HG02763 (cell line): ENCODE measurements at regions not wholly inside any gene's neighbourhood (a gene's known extent, or its start where the extent isn't known, plus 50 kb on each side); places are given as distances from the start of the nearest gene placed in this dataset.

Source experiments
- ATAC-seq: cut with Tn5 transposase; IDR thresholded peaks from one replicate; pipeline ENCODE4 v1.9.1; 2021; ENCODE audit warnings: mild to moderate bottlenecking, moderate library complexity; ENCODE audit not compliant: unreplicated experiment

DNA sequence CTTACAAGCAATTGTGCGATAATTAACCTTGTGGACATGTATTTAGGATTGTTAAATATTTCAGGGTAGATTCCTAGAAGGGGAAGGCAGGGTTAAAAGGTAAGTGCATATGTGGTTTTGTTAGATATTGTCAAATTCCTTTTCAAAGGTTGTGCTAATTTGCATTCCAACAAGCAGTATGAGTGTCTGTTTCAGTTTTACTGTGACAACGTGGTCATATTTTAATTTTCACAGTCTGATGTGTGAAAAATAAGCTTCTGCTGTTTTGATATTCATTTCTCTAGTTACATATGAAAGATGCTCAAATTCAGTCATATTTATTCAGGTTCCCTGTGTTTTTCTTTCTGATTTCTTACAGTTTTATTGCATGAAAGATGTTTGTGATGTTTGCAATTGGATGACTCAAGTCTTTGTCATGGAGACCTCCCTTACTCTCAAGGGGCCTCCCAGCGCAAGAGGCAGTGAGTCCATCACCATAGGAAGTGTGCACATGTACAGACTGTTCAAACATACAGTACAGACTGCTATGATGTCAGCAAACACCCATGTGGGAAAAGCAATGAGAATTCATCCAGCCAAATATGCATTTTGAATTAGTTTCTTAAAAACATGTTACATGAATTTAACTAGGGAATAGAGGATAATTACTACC lies 310.8 kb downstream of the GALR1 start:
- peak; percentile 79 for ATAC-seq

DNA sequence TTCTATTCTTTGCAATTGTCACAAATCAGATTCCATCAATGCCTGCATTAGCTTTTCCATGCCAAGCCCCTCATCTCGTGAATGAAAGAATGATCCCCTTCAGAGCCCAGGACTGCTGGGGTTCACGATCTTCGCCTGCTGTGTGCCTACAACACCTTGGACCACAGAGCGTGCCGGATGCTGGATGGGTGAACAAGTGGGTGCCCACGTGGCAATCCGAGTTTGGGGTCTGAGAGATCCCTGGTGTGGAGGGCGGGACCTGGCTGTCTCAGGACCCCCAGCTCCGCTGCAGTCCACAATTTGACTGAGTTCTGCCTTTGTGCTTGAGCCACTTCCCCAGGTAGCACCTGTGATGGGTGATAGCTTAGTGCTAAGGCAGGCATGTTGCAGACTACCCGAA lies 317.0 kb downstream of the GALR1 start:
- no peak for ATAC-seq

DNA sequence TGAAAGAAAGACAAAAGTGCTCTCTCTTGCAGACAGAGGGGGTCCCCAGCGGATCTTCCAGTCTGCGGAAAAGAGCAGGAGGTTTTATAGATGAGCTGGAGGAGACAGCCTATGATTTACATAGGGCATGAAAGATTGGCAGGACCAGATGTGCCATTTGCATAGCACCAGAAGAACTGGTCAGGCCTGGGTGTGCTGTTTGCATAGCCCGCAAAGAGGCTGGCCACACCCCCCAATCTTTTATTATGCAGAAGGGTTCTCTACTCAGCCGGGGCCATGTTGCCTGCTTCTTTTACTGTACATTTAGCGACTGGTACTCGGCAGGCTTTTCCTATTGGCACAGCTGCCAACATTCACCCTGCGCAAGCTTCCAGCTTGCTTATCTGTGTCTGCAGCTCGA lies 317.6 kb downstream of the GALR1 start:
- no peak for ATAC-seq

DNA sequence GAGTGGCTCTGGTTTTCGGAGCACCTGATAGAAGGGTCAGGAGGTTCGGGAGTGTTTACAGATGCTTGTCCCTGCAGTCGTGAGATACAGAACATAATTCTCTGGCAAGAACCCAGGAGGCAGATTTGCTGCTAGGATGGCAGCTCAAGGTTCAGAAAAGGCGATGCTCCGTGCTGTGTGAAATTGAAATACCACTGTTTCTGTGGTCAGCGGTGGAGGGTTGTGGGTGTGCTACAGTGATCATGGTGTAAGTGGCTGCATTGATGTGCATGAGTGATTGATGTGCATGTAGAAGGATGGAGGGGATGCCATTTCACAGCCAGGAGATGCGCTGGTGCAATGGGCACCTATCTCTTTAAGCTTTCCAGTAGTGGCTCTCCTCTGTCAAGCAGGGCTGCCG lies 322.1 kb downstream of the GALR1 start:
- ATAC-seq, result no peak

DNA sequence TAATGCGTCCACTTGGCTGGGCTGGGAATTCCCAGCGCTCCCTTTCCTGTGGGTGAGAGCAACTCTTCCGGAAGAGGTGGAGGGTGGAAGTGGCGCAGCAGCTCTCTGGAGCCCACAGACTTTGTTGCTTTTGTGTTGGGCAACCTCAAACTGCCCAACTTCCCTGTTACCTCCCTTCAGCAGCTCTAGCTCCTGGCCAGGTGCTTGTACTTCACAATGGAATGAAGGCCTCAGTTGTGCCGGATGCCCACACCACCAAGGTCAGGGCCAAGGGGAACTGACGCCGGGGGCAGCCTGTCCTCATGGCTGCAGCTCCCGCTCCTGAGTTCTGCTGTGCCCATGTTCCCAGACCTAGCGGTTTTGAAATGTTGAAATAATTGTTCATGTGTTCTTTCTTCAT lies 322.9 kb downstream of the GALR1 start:
- ATAC-seq, result no peak

DNA sequence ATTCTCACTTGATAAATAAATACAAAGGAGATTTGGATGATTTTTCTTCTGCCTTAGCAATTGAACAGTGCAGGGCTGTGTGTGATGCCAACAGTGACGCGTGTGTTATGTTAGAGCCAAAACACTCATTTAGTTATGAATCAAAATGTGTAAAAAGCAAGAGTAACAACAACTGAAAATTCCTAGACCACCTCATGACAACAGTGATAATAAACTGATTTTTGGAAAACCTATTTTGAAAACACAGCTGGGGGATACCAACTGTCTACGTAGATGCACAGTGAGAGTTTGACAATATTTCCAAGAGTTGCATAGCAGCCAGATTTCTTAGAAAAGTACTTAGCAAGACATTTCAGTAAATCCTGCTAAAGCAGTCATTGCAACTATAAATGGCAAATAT lies 323.9 kb downstream of the GALR1 start:
- no peak for ATAC-seq

DNA sequence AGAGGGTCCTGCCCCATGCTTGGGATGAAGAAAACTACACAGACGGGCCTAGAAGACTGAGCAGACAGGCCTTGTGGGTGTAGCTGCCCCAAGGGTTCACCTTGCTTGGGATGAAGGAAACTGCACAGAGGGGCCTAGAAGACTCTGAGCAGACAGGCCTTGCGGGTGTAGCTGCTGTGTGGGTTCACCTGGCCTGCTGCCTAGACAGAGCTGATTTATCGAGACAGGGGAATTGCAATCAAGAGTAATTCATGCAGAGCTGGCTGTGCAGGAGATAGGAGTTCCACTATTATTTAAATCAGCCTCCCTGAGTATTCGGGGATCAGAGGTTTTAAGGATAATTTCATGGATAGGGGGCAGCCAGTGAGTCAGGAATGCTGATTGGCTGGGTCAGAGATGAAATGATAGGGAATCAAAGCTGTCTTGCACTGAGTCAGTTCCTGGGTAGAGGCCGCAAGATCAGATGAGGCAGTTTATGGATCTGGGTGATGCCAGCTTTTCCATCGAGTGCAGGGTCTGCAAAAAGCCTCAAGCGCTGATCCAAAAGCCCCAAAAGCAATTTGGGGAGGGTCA lies 341.4 kb downstream of the GALR1 start:
- no peak for ATAC-seq

DNA sequence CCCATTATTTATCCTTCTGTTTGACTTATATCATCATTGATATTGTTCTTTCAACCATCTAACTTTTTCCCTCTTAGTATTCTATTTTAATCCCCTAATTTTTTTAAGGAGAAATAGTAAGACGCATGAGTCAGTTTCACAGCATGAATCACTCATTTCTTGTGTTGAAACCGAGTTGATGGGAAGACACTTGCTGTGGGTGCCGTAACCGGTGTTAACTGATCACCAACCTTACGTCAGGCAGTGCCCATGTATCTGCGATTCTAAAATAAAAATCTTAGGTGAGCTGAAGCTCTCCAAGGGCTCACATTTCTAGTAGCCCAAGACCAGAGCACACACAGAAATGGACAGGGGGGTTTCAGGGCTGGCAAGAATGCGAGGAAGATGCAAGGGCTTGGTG lies 348.1 kb downstream of the GALR1 start:
- ATAC-seq, result no peak

DNA sequence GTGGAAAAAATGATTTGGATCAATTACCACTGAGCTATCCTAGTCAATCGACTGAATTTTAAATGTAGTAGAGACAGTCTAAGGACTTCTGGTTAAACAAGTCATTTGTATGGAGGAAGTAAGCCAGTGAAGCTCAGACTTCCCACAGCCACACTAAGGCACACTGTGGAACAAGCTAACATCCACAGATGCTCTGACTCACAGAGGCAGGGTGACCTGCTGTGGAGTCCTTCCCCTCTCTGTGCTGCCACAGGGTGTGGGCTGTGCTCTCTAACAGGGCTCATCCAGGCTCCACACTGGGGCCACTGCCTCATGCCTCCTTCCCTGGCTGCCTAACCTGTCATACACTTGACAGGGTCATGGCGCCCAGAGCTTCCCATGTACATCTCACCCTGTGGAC lies 351.0 kb downstream of the GALR1 start:
- ATAC-seq, result no peak

DNA sequence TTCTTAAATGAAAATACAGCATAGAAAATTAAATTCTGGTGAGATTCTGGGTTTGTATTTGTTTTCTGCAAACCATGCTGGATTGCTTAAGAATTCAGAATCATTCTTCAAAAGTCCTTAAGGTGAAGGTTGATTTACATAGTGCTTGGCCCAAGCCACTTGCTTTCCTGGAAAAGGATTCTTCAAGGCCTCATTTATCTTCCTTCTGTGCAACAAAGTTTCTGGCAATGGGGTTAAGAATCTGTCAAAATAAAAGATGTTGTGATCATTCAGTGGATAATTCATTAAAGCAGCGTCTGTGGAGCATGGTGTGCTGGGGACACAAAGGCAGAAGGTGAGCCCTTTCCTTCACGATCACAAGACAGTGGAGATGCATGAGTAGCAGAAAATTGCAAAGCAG lies 351.9 kb downstream of the GALR1 start:
- ATAC-seq, result no peak

DNA sequence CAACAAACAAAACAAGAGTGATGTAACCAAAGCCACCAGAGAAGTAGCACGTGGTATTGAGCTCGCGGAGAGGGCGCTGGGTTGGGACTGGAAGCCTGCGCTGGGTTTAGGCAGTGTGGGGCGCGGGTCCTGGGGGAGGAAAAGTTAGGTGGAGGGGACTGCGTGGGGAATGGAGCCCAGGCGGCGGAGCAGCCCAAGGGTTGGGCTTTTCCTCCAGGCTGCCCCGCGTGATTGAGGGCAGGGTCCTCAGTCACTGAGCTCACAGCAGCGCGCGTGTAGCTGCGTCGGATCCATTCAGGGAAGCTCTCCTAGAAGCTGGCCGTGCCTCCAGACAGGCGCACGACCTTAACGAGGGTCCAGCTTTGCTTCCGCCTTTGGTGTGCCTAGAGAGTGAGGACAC lies 357.4 kb downstream of the GALR1 start:
- ATAC-seq, result no peak

DNA sequence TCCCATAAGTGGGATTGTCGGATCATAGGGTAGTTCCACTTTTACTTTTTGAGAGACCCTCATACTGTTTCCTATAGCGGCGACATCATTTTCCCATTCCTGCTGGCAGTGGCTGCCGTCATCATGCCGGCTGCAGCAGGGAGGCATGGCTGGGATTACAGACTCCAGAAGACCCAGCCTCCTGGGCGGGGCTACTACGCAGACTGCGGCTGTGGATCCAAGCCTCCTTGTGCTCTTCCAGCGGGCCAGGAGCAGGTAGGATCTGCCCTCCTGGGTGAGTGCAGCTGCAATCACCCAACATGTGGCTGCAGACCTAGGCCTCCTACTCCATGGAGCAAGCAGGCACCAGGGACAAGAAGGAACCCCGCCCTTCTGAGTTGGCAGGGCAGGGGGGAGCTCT lies 359.2 kb downstream of the GALR1 start:
- no peak for ATAC-seq

DNA sequence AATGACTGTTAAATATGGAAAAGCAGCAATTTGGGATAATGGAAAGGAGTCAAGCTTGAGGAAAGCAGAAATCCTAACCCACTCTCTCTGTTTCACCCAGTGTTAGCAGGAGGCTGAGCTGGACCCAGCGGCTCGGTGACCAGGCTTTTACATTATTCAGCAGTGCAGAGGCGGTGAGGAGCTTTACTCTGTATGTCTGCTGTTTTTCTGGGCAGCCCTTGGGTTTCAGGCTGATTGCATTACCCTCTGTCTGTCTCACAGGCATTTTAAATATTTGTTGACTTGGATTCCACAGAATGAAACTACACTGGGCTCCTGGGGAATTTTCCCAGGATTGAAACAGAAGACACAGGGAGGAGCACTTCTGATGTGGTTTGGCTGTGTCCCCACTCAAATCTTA lies 368.0 kb downstream of the GALR1 start:
- ATAC-seq, result no peak

DNA sequence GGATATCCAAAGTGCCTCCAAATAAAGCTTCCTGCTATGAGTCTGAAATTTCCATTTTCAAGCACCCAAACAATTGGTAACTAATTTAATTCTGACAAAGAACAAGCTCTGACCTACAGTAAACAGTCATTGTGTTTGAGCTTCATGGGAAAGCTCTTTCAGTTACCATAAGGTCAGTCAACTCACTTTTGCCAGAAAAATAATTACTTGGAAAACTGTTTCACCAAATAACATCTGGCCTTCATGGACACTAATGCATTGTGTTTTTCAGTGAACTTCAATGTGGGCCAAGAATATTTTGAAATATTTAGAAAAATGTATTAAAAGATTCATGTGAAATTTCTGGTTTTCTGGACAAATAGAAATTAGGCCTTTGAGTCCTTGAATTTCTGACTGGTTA lies 369.9 kb downstream of the GALR1 start:
- ATAC-seq, result no peak

DNA sequence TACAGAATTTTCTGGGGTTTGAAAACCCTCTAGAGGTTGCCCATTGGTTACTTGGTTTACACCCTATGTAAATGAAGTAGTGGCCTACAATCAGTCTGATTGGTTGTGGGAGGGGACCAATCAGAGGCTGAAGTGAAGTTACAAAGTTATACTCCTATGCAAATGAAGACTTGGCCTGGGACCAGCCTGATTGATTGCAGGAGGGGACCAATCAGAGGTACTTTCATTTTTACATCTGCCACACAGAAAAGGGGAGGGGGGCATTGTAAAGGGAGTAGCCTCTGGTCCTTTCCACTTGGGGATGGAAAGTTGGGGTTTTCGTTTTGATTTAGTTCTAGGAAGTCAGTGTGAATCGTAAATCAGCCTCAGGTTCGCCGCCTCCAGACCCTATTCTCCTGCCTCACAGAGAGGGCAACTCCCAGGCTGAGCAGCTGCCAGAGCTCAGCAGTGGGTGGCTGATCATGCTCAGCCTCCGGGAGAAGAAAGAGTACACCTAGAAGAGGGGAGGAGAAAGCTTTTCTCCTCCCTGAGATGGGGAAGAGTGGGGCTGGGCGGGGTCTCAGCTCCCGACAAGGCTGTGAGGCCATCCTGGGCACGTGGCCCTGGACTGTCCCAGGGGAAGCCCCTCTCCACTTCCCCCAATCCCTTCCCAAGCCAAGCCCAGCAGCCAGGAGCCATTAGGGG lies 372.5 kb downstream of the GALR1 start:
- ATAC-seq, result no peak

DNA sequence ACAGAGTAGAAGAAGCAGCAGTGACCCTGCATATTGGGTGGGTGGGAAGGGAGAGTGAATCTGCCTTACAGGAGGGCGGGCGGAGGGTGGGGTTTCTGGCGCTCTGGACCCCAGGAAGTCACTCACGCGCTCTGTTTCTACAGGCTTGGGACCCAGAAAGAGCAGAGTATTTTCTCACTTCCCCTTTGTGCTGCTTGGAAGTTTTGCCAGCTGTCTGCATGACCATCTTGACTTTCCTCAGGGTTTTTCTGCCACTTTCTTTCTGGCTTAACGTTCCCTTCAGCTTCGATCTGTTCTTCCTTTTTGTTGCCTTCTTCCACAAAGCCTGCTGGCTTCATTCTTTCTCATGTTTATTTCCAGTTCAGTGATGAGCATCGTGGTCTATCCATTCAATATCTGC lies 383.1 kb downstream of the GALR1 start:
- ATAC-seq, result no peak

DNA sequence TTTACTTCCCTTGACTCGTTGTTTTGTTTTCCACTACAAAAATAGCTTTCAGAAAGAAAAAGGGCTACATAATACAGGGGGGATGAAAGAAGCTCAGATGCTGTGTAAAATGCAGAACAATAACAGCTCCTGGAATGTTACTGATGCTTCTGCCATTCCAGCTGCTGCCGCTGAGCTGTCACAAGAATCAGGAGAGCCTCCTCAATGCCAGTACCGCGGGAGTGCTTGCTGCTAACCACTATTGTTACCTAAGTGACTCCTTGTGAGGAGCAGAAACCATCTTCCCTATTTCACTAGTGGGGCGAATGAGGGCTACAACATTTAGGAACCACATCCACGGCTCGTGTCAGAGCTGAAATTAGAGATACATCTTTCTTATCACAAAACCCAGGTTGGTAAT lies 384.8 kb downstream of the GALR1 start:
- no peak for ATAC-seq

DNA sequence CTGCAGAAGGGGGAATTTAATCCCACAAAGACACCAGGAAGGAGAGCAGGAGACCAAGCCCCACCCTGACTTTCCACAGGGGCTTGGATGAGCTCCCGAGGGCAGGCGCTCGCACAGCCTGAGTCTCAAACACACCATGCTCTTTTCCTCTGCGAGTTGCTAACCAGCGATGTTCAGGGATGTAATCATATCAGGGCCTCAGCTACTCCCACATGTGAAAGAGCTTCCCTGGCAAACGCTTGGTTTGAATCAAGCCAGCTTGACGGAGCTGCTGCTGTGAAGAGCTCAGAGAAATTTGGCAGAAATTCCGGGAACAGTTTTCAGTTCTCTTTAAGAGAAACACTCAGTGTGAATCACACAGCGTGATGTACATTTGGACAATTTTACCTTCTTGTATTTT lies 385.8 kb downstream of the GALR1 start:
- no peak for ATAC-seq

DNA sequence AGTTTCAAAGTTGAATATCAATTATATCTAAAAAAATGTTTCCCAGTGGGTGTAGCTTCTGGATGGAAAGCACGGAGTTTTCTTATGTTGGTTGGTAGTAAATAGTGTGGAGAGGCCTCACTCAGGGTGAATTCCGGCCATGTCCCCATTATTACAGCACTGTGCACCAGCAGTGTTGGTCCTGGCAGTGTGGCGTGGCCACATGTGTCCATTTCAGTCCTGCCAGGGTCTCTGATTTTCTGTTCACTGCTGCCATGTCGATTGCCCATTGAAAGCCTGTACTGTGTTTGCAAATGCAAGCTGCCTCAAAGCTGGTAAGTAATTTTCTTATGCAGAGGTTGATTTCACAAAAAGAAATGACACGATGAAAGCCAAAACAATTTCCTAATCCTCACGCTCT lies 386.2 kb downstream of the GALR1 start:
- ATAC-seq, result no peak

DNA sequence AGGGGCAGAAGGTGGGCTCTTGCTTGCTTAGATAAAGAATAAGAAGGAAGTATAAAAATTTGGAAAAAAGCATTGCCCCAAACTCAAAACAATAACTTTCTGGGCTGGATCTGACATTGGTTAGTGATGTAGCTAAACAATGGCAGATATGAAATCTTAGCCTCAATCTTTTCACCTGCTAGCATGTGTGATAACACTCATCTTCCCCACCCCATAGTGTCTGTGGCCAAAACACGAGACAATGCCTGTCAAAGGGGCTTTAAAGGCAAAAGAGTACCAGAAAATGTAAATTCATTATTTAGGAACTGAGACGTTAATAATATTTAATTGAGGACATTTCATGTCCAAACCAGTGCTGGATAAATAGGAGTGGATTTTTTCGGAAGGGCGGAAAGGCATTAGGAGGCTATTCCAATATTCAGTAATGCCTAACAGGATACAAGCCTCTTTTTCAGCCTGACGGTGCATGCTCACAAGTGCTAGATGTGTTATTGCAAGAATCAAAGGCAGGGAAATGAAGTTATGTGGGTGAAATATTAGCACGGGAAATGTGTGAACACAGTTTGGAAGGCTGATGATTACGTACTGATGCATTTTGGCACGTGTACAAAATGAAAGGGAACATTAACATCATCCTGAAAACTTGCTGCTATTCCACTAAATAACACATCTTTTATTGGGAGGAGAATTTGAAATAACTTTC lies 395.7 kb downstream of the GALR1 start:
- ATAC-seq, result no peak

DNA sequence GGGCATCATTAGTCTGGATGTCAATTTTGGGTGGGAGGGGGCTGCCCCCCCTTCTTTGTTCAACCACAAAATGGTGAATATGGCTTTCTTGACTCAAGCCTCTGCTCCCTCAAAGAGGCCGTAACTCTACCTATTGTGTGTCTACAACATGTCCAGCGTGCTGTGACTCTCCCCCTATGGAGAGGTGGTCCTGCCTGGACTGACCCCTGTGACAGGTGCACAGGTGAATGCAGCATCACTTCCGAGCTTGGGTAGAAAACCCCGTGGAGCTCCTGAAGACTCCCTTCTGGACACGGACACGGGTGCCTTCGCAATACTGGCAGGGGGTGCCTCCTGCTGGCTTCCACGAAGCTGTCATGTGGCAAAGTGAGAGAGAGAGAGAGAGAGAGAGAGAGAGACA lies 397.8 kb downstream of the GALR1 start:
- no peak for ATAC-seq

DNA sequence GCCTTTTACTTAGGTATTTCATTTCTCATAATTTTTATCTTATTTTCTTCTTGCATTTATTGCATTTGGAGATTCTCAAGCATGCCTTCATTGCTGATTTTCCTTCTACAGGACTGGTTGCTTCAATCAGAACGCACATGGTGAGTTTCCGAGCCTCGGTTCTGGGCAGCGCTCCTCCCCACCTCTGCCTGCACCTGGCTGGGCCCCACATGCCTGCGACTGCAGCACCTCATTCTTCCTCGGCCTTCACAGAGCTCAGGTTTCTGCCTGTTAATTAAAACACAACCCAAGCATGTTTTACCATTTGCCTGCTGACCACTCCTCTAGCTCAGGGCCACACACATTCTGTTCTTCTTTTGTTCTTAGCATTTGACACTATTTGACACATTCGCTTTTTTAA lies 398.8 kb downstream of the GALR1 start:
- ATAC-seq, result no peak
